Ishikawa (cell line): ENCODE measurements at regions not wholly inside any gene's neighbourhood (a gene's known extent, or its start where the extent isn't known, plus 50 kb on each side); places are given as distances from the start of the nearest gene placed in this dataset.

Source experiments
- CEBPB ChIP-seq: IDR thresholded peaks from 2 replicates; pipeline ENCODE4 v1.6.1; 2012
- CREB1 ChIP-seq: IDR thresholded peaks from 2 replicates; pipeline ENCODE4 v1.6.1; 2012; ENCODE audit warnings: low read depth
- EGR1 ChIP-seq: IDR thresholded peaks from 2 replicates; pipeline ENCODE4 v1.6.1; 2012
- EP300 ChIP-seq: IDR thresholded peaks from 2 replicates; pipeline ENCODE4 v1.6.1; 2012; ENCODE audit warnings: borderline replicate concordance
- FOXM1 ChIP-seq: IDR thresholded peaks from 2 replicates; pipeline ENCODE4 v1.6.1; 2012; ENCODE audit warnings: low read depth, borderline replicate concordance
- NFIC ChIP-seq: IDR thresholded peaks from 2 replicates; pipeline ENCODE4 v1.6.1; 2012
- RAD21 ChIP-seq: IDR thresholded peaks from 2 replicates; pipeline ENCODE4 v1.6.1; 2012; ENCODE audit warnings: low read depth
- REST ChIP-seq: IDR thresholded peaks from 2 replicates; pipeline ENCODE4 v1.6.1; 2012; ENCODE audit warnings: low read depth, mild to moderate bottlenecking
- TAF1 ChIP-seq: IDR thresholded peaks from 2 replicates; pipeline ENCODE4 v1.6.1; 2012; ENCODE audit warnings: low read depth, mild to moderate bottlenecking
- TCF12 ChIP-seq: IDR thresholded peaks from 2 replicates; pipeline ENCODE4 v1.6.1; 2012; ENCODE audit warnings: low read depth
- TEAD4 ChIP-seq: IDR thresholded peaks from 2 replicates; pipeline ENCODE4 v1.6.1; 2012
- YY1 ChIP-seq: IDR thresholded peaks from 2 replicates; pipeline ENCODE4 v1.6.1; 2012; ENCODE audit warnings: low read depth
- ZBTB7A ChIP-seq: IDR thresholded peaks from 2 replicates; pipeline ENCODE4 v1.6.1; 2012; ENCODE audit warnings: low read depth
- TF ChIP-seq, protein P1 (sequence below): IDR thresholded peaks from 2 replicates; pipeline ENCODE4 v1.6.1; 2012
- TF ChIP-seq, protein P2 (sequence below): IDR thresholded peaks from 2 replicates; pipeline ENCODE4 v1.6.1; 2012

- no peak for TF ChIP-seq REST
- TF ChIP-seq NFIC: no peak
- no peak for TF ChIP-seq YY1
- no peak for TF ChIP-seq EP300
- TF ChIP-seq CREB1: no peak
- no peak for TF ChIP-seq TAF1
- no peak for TF ChIP-seq ZBTB7A
- TF ChIP-seq TEAD4: no peak
- no peak for TF ChIP-seq RAD21
- TF ChIP-seq, protein P1, sequence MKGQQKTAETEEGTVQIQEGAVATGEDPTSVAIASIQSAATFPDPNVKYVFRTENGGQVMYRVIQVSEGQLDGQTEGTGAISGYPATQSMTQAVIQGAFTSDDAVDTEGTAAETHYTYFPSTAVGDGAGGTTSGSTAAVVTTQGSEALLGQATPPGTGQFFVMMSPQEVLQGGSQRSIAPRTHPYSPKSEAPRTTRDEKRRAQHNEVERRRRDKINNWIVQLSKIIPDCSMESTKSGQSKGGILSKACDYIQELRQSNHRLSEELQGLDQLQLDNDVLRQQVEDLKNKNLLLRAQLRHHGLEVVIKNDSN: no peak
- no peak for TF ChIP-seq EGR1
- no peak for TF ChIP-seq CEBPB
- TF ChIP-seq, protein P2, sequence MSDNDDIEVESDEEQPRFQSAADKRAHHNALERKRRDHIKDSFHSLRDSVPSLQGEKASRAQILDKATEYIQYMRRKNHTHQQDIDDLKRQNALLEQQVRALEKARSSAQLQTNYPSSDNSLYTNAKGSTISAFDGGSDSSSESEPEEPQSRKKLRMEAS: no peak
- TF ChIP-seq TCF12: no peak
- TF ChIP-seq FOXM1: no peak
These were observed 59.4 kb upstream of the SORCS2 start for GRCh38 chr4:7132730-7133582.

DNA sequence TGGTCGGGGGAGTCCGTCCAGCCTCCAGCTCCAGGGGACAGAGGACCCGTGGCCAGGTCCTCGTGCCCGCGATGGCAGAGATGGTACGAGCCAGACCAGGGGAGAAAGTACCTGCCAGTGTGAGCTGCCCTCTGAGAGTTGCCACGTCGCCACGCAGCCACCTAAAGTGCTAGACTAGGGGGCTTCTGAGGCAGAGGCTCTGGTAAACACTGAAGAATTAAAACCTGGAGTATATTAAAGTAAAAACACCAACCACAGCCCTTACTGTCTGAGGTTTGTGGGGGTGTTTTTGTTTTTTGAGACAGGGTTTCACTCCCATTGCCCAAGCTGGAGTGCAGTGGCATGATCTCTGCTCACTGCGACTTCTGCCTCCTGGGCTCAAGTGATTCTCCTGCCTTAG is 60.1 kb upstream of the SORCS2 start:
- no peak for TF ChIP-seq RAD21
- TF ChIP-seq CREB1: no peak
- TF ChIP-seq TEAD4: no peak
- TF ChIP-seq, protein P1: no peak
- TF ChIP-seq REST: no peak
- no peak for TF ChIP-seq CEBPB

- TF ChIP-seq EGR1 (no peak), REST (no peak), NFIC (no peak), EP300 (no peak), ZBTB7A (no peak), FOXM1 (no peak), CEBPB (no peak), TEAD4 (no peak), TCF12 (no peak), TAF1 (no peak), CREB1 (no peak), YY1 (no peak), RAD21 (no peak)
- TF ChIP-seq, protein P1: no peak
- TF ChIP-seq, protein P2: no peak
These were observed 60.8 kb upstream of the SORCS2 start for GRCh38 chr4:7131498-7132031.

DNA sequence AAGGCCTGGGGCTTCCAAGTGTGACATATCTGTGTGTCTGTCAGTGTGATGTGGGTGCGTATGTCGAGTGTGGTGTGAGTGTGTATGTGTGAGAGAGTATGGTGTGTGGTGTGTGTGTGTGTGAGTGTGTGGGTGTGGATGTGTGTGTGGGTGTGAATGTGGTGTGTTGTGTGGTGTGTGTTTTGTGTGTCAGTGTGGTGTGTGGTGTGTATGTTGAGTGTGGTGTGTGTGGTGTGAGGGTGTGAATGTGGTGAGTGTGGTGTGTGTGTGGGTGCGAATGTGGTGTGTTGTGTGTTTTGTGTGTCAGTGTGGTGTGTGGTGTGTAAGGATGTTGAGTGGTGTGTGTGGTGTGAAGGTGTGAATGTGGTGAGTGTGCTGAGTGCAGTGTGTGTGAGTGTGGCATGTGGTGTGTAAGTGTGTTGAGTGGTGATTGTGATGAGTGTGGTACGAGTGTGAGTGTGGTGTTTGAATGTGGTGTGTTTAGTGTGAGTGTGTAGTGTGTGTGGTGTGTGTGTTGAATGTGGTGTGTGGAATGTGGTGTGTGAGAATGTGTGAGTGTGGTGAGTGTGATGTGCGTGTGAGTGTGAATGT is 61.6 kb upstream of the SORCS2 start:
- TF ChIP-seq REST (no peak), TAF1 (no peak), TEAD4 (no peak), TCF12 (no peak), FOXM1 (no peak), ZBTB7A (no peak), CREB1 (no peak), EGR1 (no peak), CEBPB (no peak), RAD21 (no peak), EP300 (no peak), YY1 (no peak), NFIC (no peak)
- TF ChIP-seq, protein P2: no peak
- TF ChIP-seq, protein P1: no peak
